Activated T-helper 1 cell treated with anti-CD3 and anti-CD28 coated beads, Interleukin-2, amount 50 U/mL, for 16 hours (primary cell): ENCODE measurements at regions not wholly inside any gene's neighbourhood (a gene's known extent, or its start where the extent isn't known, plus 50 kb on each side); places are given as distances from the start of the nearest gene placed in this dataset.

Source experiments
- DNase-seq, 2 donors: peaks; one replicate each; pipeline ENCODE4 v3.0.0-alpha.2; 2020; ENCODE audit warnings: low read depth in 1 of 2, low spot score in 1 of 2

DNA sequence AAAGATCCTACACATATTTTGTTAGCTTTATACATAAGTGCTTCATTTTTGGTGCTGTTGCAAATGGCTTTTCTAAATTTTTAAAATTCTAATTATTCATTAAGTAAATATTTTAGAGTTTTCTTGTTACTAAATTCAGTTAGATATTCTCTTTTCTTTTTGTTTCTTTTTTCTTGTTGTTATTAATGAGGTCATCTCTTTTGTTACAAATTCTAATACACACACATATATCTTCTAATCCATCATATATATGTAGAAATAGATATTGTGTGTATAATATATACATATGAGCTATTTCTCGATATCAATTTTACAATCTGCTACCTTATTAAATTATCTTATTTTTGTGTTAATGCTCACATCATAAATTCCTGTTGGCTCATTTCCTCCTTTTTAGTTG, 255.9 kb downstream of the GALR1 start:
- DNase-seq: no peak

DNA sequence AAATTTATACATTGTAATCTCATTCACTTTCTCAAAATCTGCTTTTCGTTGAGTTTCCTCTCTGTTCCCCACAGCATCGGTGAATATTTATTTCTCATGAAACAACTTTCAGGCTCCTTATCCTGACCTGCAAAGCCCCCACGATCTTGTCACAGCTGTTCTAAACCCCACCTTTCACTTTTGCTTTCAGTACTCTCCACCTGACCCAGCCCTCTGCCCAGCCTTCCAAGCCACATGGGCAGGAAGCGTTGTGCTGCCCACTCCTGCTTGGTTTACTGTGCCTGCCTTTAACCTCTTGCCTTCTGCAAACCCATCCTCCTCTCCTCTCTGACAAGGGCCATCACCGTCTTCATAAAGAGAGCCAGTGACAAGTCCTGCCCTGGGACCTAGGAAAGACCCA, 262.5 kb downstream of the GALR1 start:
- no peak for DNase-seq

DNA sequence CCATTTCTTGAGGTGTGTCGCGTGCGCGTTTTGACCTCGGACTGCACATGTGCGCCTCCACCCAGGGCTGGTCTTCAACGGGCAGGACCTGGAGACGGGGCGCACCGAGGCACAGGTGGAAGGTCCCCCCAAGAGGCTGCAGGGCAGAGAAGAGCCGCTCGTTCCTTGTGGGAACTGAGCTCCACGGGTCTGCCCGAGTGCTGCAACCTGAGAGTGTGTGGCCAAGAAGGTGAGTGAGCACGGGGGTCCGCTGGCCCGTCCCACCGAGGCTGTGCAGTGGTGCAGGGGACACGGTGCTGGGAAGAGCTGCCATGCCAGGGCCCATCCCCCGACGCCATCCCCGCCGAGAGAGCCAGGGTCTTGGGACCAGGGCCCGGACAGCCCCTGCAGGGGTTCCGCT, 268.3 kb downstream of the GALR1 start:
- no peak for DNase-seq

DNA sequence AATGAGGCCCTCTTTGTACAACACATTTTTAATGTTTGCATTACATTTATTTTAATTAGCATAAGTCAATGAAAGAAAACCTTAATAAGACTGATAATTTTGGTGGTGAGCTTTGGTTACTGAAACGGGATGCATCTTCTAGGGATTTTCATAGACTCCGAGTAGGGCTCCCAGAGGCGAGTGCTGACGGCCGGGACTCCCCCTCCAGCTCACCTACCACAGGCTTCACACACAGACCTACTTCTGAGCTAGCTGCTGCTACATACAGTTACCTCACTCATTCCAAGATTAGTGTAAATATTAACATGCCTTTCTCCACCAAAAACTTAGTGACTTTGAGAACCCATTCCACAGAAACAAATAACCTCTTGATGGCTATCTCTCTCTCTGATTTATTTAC, 271.1 kb downstream of the GALR1 start:
- no peak for DNase-seq

DNA sequence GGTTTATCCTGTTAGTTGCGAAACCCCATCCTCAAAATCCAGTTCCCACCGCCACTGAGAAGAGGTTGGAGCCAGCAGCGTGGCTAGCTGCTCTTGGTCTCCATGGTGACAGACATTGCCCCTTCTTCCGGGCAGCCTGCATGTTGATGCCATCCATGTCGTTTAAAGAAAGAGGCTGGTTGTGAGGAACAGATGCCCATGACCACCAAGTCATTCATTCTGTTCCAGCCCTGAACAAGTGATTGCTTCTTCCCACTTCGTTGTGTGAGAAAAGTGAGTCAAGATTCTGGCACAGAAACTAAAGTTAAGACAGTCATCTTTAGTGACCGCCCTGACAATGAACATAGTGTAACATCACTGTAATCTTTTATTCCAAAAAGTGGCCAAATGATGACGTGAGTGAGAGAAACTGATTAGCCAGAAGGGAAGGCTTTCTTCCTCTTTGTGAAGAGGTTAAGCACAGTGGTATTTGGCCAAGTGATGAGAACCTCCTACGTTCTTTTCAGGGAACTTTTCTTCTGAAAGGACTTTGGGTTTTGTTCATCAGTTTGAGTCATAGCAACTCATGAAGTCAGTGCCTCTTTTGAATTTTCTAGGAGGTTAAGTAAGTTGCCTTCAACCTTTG, 272.5 kb downstream of the GALR1 start:
- DNase-seq: no peak

DNA sequence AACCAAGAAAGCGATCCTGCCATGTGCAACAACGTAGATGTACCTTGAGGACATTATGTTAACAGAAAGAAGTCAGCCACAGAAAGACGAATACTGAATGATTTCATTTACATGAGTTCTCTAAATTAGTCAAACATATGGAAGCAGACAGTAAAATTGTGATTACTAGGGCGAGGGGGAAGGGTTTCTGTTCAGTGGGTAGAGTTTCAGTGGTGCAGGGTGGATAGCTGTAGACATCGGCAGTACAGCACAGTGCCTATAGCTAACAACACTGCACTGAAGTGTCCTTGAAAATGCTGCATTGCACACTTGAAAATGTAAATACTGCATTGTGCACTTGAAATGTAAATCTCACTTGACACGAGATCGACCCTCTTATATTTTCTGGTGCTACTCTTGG, 275.3 kb downstream of the GALR1 start:
- DNase-seq: no peak

DNA sequence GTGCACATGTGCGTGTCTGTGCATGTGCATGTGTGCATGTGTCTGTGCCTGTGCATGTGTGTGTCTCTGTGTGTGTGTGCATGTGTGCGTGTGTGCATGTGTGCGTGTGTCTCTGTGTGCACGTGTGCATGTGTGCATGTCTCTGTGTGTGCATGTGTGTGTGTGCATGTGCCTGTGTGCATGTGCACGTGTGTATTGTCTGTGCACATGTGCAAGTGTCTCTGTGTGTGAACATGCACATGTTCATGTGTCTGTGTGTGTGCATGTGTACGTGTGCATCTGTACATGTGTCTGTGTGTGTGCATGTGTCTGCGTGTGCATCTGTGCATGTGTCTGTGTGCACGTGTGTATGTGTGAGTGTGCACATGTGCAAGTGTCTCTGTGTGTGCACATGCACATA, 277.3 kb downstream of the GALR1 start:
- no peak for DNase-seq

DNA sequence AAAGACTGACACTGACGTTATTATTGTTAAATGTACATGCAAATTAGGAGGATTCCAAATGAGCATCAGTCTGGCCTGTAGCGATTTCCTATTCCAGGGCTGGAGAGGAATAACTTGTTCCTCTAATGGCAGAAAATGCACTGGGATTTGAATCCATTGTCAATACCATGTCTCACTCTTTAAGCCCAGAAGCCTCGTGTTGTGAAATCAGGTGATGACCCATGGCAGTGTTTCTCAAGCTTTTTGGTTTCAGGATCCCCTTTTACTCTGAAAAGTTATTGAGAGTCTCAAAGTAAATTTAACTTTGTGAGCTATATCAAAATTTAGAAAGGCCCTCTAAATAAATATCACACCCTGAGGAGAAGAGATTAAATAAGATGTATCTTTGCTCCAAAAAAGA, 279.2 kb downstream of the GALR1 start:
- DNase-seq: no peak

DNA sequence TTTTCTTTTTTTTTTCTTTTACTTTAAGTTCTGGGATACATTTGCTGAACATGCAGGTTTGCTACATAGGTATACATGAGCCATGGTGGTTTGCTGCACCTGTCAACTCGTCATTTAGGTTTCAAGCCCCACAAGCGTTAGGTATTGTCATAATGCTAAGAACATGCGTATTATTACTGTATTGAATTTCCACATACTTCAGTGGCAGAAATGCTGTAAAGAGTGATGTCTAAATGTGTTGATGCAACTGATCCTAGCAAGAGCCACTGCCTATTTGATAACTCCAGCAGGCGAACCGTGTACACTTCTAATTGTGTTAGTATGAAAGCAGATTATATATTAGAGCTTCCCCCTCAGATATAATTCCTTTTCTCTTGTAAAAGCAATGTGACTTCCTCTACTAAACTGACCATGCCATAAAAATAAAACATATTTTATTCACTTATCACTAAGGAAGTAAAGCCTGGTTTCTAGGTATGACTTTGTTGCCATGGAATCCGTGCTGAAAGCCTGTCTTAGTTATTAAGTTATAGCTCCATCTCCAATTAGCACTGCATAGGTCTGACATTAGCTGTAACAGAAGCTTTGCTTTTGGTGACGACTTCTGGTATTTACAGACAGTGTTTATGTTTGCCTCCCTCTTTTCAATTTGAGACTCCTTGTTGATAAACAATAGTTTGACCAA, 280.0 kb downstream of the GALR1 start:
- DNase-seq: no peak

DNA sequence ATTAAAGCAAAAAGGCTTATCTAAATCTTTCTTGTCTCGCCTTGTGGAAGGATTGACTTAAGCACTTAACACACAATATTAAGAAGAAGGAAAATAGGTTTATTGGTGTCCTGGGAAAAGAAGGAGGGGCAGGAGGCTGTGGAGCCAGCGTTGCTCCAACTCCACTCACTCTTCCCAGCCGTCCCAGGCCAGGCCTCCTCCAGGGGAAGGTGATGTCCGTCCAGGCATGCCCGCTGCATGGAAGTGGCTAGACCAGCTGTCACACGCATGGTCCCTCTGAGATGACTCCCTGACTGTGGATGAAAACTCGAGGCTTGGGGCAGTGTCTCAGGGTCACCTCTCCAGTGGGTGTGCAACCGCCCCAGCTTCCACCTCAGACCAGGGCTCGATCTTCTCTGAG, 281.1 kb downstream of the GALR1 start:
- no peak for DNase-seq

DNA sequence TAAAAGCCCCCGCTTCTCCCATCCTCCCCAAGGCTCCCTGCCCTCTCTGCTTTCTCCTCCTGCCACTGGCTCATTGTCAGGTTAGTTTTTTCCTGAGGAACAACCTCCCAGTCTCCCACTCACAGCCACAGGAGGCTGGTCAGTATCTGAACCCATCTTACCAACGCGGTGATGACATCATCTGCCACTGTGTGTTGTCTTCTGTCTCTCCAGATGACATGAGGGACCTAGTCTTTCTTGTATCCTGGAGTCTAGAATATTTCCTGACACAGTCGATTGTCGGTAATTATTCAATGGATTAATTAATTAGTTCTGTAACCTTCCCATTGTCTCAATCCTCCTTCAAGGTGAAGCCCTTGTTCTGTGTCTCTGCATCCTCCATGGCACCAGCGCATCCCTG, 290.2 kb downstream of the GALR1 start:
- DNase-seq: no peak

DNA sequence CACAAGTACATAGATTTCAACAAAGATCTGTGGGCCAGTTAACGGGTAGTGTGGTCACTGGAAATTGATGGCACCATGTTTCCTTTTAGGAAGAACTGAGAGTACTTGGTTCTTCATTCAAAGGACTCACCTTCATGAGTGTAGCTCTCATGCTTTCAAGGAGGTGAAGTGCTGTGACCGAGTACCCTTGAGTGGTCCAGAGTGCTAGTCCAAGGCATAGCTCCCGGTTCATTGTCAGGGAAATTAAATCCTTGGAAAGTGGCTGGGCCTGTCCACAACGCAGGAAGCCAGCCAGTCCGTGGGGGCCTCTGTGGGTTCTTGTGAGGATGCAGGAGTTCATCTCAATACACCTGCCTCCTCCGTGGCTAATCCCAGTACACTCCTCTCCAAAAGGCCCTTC, 295.1 kb downstream of the GALR1 start:
- no peak for DNase-seq

DNA sequence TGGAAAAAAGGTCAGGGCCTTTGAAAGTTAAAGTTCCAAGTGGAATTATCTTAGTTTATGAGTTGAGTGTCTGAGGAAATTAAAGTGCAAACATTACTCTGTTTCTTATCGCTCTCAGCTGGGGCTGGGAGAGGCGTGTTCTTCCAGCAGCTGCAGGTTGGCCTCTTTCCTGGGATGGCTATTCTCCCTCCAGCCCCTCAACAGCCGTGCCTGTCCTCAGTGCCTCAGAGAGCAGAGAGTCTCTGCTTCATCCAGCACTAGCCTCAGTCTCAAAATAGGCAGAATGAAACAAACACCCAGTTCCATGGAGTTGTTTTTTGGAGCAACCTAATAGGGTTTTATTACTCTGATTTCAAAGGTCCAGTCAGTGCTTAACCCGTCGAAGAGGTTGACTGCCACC, 298.1 kb downstream of the GALR1 start:
- no peak for DNase-seq

DNA sequence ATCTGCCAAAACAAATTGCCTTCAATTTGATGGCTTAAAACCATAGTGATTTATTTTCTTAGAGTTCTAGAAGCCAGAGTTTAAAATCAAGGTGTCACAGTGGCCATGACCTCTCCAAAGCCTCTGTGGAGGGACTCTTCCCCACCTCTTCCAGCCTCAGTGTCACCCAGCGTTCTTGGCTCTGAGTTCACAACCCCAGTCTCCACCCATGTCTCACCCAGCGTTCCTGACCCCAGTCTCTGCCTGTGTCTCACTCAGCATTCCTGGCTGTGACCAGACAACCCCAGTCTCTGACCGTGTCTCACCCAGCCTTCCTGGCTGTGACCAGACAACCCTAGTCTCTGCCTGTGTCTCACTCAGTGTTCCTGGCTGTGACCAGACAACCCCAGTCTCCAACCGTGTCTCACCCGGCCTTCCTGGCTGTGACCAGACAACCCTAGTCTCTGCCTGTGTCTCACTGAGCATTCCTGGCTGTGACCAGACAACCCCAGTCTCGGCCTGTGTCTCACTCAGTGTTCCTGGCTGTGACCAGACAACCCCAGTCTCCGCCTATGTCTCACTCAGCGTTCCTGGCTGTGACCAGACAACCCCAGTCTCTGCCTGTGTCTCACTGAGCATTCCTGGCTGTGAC, 299.3 kb downstream of the GALR1 start:
- DNase-seq: no peak

DNA sequence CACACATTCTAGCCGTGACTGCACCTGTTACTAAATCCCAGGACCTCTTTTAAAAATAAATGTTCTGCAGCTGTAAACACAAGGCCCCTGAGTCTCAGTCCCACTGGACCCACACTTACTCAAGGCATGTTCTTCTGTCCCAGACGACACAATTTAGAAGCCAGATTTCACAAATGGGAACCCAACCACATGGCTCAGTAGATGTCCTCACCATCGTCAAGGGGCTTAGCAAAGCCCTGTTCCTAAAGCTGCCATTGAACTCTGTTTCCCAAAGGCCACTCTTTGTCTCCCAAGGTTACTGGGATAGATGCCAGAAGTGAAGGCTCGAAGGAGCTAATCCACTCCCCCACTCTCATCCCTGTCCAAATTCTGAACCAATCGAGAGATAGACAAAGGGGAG, 301.0 kb downstream of the GALR1 start:
- DNase-seq: no peak

DNA sequence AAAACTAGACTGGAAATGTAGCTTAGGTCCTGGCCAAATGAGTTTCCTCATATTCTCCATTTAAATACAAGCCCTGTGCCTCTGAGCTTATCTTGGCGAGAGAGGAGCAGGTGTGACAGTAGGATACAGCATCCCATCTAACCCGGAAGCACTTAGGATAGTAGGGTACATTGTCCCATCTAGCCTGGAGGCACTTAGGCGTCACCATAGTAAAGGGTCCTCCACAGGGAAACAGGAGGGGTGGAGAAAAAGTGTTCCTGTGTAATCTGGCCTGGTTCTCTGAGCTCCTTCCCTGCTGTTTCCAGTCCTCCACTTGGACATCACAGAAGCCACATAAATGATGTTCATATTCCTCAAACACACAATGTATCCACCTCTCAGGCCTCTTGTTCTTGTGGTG, 301.4 kb downstream of the GALR1 start:
- no peak for DNase-seq

DNA sequence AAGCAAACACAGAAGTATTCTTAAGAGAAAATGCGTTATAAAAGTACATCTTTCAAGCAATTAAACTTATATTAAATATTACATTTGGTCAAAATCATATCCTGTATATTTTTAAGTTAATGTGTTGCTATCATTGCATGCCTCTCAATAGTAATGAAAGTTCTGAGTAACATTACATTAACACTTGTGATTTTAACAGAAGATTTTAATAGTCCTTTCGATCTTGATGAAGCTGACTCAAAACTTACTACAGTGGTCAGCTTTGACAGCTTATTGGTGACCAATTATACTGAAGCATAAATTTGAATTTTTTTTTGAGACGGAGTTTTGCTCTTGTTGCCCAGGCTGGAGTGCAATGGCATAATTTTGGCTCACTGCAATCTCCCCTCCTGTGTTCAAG, 303.3 kb downstream of the GALR1 start:
- DNase-seq: no peak

DNA sequence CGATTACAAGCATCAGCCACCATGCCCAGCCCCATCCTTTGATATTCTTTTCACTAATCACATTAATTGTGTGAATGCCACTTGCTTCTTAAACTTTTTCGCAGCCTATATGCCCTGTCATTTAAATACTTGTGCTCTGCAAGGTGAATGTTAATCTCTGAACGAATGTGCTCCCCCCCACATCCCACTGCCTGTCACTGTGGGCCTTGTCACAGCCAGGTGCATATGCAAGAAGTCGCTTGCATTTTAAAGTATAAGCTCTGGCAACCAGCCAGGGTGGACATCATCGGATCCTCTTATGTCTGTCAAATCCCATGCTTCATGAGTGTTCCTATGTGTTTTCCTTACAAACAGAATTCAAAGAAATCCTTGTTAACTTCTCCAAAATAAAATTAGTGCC, 304.4 kb downstream of the GALR1 start:
- no peak for DNase-seq

DNA sequence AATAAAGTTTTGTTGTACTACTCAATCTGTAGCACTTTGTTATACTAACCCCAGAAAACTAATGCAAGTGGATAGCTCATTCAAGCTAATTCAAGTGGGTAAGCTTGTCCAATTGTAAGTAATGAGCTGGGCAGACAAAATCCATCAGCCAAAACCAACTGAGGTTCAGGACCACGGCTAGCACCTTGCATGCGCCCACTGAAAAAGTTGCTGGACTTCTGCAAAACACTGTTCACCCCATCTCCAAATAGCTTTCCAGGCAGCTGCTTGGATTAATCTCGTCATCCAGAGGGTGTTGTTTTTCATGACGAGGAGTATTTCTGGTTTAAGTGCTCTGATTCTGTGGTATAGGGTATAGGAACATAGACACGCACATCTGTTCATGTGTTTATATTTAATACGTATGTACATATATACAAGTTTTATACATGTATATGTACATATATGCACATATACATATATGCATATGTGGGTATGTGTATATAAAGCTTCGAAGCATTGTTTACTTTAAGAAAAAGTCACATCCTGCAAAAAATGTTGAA, 307.5 kb downstream of the GALR1 start:
- DNase-seq: no peak

DNA sequence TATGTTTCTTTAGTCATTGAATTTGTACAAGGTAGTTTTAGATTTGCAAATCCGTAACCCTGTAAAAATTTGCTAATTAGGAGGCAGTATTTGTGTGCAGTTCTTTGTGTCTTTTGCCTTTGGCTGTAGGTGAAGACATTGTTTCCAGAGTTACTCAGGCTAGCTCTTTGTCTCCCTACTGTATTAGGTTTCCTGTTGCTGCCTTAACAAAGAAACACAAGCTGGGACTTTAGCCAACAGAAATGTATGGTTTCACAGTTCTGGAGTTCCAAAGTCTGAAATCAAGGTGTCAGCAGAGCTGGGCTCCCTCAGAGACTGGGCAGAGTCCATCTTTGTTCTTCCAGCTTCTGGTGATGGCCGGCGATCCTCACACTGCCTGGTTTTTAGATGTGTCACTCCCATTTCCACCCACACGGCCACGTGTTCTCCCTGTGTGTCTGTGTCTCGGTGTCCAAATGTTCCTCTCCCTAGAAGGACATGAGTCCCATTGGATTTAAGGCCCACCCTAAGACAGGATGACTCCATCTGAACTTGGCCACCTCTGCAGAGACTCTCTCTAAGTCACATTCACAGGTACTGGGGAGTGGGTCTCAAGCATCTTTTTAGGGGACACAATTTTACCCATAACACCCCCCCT, 309.7 kb downstream of the GALR1 start:
- no peak for DNase-seq

DNA sequence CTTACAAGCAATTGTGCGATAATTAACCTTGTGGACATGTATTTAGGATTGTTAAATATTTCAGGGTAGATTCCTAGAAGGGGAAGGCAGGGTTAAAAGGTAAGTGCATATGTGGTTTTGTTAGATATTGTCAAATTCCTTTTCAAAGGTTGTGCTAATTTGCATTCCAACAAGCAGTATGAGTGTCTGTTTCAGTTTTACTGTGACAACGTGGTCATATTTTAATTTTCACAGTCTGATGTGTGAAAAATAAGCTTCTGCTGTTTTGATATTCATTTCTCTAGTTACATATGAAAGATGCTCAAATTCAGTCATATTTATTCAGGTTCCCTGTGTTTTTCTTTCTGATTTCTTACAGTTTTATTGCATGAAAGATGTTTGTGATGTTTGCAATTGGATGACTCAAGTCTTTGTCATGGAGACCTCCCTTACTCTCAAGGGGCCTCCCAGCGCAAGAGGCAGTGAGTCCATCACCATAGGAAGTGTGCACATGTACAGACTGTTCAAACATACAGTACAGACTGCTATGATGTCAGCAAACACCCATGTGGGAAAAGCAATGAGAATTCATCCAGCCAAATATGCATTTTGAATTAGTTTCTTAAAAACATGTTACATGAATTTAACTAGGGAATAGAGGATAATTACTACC, 310.8 kb downstream of the GALR1 start:
- no peak for DNase-seq

DNA sequence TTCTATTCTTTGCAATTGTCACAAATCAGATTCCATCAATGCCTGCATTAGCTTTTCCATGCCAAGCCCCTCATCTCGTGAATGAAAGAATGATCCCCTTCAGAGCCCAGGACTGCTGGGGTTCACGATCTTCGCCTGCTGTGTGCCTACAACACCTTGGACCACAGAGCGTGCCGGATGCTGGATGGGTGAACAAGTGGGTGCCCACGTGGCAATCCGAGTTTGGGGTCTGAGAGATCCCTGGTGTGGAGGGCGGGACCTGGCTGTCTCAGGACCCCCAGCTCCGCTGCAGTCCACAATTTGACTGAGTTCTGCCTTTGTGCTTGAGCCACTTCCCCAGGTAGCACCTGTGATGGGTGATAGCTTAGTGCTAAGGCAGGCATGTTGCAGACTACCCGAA, 317.0 kb downstream of the GALR1 start:
- DNase-seq: no peak
